ENCODE measurements at regions not wholly inside any gene's neighbourhood (a gene's known extent, or its start where the extent isn't known, plus 50 kb on each side); places are given as distances from the start of the nearest gene placed in this dataset.
A peak's percentile ranks its signal among the peaks of the same experiment; 100 is the strongest.

DNA sequence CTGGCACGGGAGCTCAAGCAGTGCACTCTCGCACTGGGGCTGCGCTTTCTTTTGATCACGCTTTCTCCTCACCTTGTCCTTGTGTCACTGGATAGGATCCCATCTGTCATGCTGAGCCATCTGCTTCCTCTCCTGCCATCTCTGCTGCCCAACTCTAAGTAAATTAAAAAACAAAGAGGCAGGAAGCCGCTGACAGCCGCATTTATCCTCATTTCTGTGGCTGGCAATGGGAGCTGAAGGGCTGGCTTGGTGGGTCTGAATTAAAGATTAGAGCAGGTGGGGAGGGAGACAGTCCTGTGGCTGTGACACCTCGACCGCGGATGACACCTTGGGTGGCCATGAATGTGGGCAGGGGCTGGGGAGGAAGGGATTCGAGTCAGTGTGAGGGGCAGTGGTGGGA, 159.2 kb upstream of the ALDH1B1 start:
- Histone ChIP-seq H3K79me2 (ENCODE audit: insufficient read depth, low read length) (no peaks in the 10 kb centered on the region), H3K27ac (ENCODE audit: low read depth in 1 of 2, low read length in 2 of 2) (no peak overlapping the region), H2AFZ (ENCODE audit: insufficient read depth, low read depth, low read length, poor library complexity, severe bottlenecking) (no peak overlapping the region), H3K4me3 (replicated peaks in 1 of 3; ENCODE audit: low read depth in 2 of 3, low read length in 3 of 3) (no peak overlapping the region), H3K4me1 (ENCODE audit: control insufficient read depth in 1 of 2, insufficient read depth in 2 of 2, low read length in 2 of 2) (no peaks in the 10 kb centered on the region), H4K20me1 (ENCODE audit: insufficient read depth, low read length) (no peaks in the 10 kb centered on the region), H3K27me3 (ENCODE audit: control insufficient read depth in 2 of 2, insufficient read depth in 2 of 2, low read length in 2 of 2) (no peaks in the 10 kb centered on the region), H3K9ac (ENCODE audit: insufficient read depth, low read length, poor library complexity, severe bottlenecking) (no peak overlapping the region), H3K36me3 (replicated peaks in 1 of 2; ENCODE audit: control insufficient read depth in 1 of 2, insufficient read depth in 2 of 2, low read length in 2 of 2) (no peaks in the 10 kb centered on the region), H3K4me2 (replicated peaks; ENCODE audit: extremely low read depth, low read length, poor library complexity, severe bottlenecking) (no peak overlapping the region), H3K9me3 (replicated peaks in 1 of 2; ENCODE audit: control insufficient read depth in 1 of 2, insufficient read depth in 1 of 2, low read length in 2 of 2) (no peaks in the 10 kb centered on the region)
- intact Hi-C loops (cut with micrococcal nuclease): no loop called here
- H3K4me3 Mint-ChIP-seq: no peak overlapping the region
- peaks cover 0 to 1% (median 0%) of the 10 kb centered on the region in 7 donors for H3K9me3 Mint-ChIP-seq
- no peak for DNase-seq
- H3K27ac Mint-ChIP-seq: peak overlapping the region in 1 of 7 donors; percentile 50
- peaks cover 5 to 15% (median 8%) of the 10 kb centered on the region in 3 donors for H3K27me3 Mint-ChIP-seq (ENCODE audit: low read depth in 3 of 3)
- 16% methylated on average over 10 of the region's 10 CpGs for WGBS (ENCODE audit: insufficient coverage)
- no peaks in the 10 kb centered on the region for H3K4me1 Mint-ChIP-seq
- no peaks in the 10 kb centered on the region for H3K36me3 Mint-ChIP-seq
- TF ChIP-seq, protein P1, sequence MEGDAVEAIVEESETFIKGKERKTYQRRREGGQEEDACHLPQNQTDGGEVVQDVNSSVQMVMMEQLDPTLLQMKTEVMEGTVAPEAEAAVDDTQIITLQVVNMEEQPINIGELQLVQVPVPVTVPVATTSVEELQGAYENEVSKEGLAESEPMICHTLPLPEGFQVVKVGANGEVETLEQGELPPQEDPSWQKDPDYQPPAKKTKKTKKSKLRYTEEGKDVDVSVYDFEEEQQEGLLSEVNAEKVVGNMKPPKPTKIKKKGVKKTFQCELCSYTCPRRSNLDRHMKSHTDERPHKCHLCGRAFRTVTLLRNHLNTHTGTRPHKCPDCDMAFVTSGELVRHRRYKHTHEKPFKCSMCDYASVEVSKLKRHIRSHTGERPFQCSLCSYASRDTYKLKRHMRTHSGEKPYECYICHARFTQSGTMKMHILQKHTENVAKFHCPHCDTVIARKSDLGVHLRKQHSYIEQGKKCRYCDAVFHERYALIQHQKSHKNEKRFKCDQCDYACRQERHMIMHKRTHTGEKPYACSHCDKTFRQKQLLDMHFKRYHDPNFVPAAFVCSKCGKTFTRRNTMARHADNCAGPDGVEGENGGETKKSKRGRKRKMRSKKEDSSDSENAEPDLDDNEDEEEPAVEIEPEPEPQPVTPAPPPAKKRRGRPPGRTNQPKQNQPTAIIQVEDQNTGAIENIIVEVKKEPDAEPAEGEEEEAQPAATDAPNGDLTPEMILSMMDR (IDR thresholded peaks at IDR 0.05): no peak

DNA sequence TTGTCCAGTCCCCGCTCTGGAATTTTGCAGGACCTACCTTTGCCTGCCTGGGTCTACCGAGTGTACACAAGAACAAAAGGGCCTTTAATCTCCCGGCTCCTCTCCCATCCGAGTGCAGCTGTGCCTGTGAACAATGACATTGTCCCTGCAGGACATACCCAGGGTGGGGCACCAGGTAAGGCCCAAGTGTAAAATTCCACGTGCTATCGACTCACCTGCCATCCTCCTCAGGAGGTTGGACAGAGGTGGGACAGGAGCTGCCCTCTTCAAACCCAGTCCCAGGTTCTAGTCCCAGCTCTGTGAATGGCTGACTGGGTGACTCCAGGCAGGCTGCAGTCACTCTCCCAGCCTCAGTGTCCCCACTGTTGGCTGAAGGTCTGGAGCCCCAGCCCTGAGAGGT, 159.6 kb upstream of the ALDH1B1 start:
- intact Hi-C loops (cut with micrococcal nuclease): no loop called here
- WGBS (ENCODE audit: insufficient coverage): 96% methylated on average over 6 of the region's 6 CpGs
- no peak overlapping the region for H3K4me3 ChIP-seq (replicated peaks in 1 of 3; ENCODE audit: low read depth in 2 of 3, low read length in 3 of 3)
- H3K36me3 Mint-ChIP-seq: no peaks in the 10 kb centered on the region
- H3K4me2 ChIP-seq (replicated peaks; ENCODE audit: extremely low read depth, low read length, poor library complexity, severe bottlenecking): no peak overlapping the region
- peak overlapping the region in 1 of 7 donors; percentile 51 for H3K27ac Mint-ChIP-seq
- H3K79me2 ChIP-seq (ENCODE audit: insufficient read depth, low read length): no peaks in the 10 kb centered on the region
- no peaks in the 10 kb centered on the region for H3K9me3 Mint-ChIP-seq
- H3K4me1 Mint-ChIP-seq: peaks cover under 1% of the 10 kb centered on the region
- H3K4me1 ChIP-seq (ENCODE audit: control insufficient read depth in 1 of 2, insufficient read depth in 2 of 2, low read length in 2 of 2): peaks cover 0 to 4% of the 10 kb centered on the region in 2 donors
- no peak overlapping the region for H3K27ac ChIP-seq (ENCODE audit: low read depth in 1 of 2, low read length in 2 of 2)
- H3K27me3 Mint-ChIP-seq (ENCODE audit: low read depth in 3 of 3): peaks cover 7 to 15% (median 13%) of the 10 kb centered on the region in 3 donors
- H3K27me3 ChIP-seq (ENCODE audit: control insufficient read depth in 2 of 2, insufficient read depth in 2 of 2, low read length in 2 of 2): no peaks in the 10 kb centered on the region
- H3K9ac ChIP-seq (ENCODE audit: insufficient read depth, low read length, poor library complexity, severe bottlenecking): no peak overlapping the region
- DNase-seq: no peak
- H3K4me3 Mint-ChIP-seq: no peak overlapping the region
- no peak overlapping the region for H2AFZ ChIP-seq (ENCODE audit: insufficient read depth, low read depth, low read length, poor library complexity, severe bottlenecking)
- no peaks in the 10 kb centered on the region for H3K36me3 ChIP-seq (replicated peaks in 1 of 2; ENCODE audit: control insufficient read depth in 1 of 2, insufficient read depth in 2 of 2, low read length in 2 of 2)
- TF ChIP-seq, protein P1 (IDR thresholded peaks at IDR 0.05): no peak
- H4K20me1 ChIP-seq (ENCODE audit: insufficient read depth, low read length): no peaks in the 10 kb centered on the region
- no peaks in the 10 kb centered on the region for H3K9me3 ChIP-seq (replicated peaks in 1 of 2; ENCODE audit: control insufficient read depth in 1 of 2, insufficient read depth in 1 of 2, low read length in 2 of 2)

Data from CD14-positive monocyte (primary cell).